Activated CD4-positive, alpha-beta T cell treated with anti-CD3 and anti-CD28 coated beads, Interleukin-2, Interleukin-4, amounts not matched to agents 100 ng/mL and 50 ng/mL, durations not matched to agents 16 hours and 8 hours (primary cell): ENCODE measurements at regions not wholly inside any gene's neighbourhood (a gene's known extent, or its start where the extent isn't known, plus 50 kb on each side); places are given as distances from the start of the nearest gene placed in this dataset.
"Not testable (repeated sequence)": the region's sequence is repeated elsewhere in the genome, so short reads cannot be mapped to it uniquely, and the experiment has no call there.

Experiments
- DNase-seq: peaks from one replicate; pipeline ENCODE4 v3.0.0-alpha.2; 2020; ENCODE audit warnings: low spot score

GRCh38 chr2:238521002-238521401 lies 94.3 kb downstream of the ASB1 start:
- DNase-seq: no peak

GRCh38 chr2:238521870-238522269 lies 95.1 kb downstream of the ASB1 start:
- DNase-seq: no peak

GRCh38 chr2:238523158-238524110 lies 96.7 kb downstream of the ASB1 start:
- DNase-seq: no peak

- DNase-seq: no peak
Measured at GRCh38 chr2:238524426-238524983, 97.8 kb downstream of the ASB1 start.

- no peak for DNase-seq
Measured at GRCh38 chr2:238525990-238526389, 99.3 kb downstream of the ASB1 start.

- no peak for DNase-seq
Measured at GRCh38 chr2:238527565-238527964, 100.8 kb downstream of the ASB1 start.

GRCh38 chr2:238528953-238529781 lies 102.4 kb downstream of the ASB1 start:
- DNase-seq: no peak

GRCh38 chr2:238531017-238531645 lies 104.4 kb downstream of the ASB1 start:
- DNase-seq: not testable (repeated sequence)

GRCh38 chr2:238543732-238544131 lies 117.0 kb downstream of the ASB1 start:
- not testable (repeated sequence) for DNase-seq

- no peak for DNase-seq
Measured at GRCh38 chr2:238548902-238549462, 122.3 kb downstream of the ASB1 start.

- no peak for DNase-seq
Measured at GRCh38 chr2:238549866-238550265, 123.1 kb downstream of the ASB1 start.

- DNase-seq: no peak
Measured at GRCh38 chr2:238551091-238551490, 124.4 kb downstream of the ASB1 start.

- DNase-seq: no peak
Measured at GRCh38 chr2:238552226-238552625, 125.5 kb downstream of the ASB1 start.

- no peak for DNase-seq
Measured at GRCh38 chr2:238553159-238553558, 126.4 kb downstream of the ASB1 start.

GRCh38 chr2:238554468-238555315 lies 128.0 kb downstream of the ASB1 start:
- DNase-seq: no peak

- DNase-seq: no peak
Measured at GRCh38 chr2:238555786-238556542, 129.2 kb downstream of the ASB1 start.

- DNase-seq: no peak
Measured at GRCh38 chr2:238557431-238557830, 130.7 kb downstream of the ASB1 start.

GRCh38 chr2:238557936-238558335 lies 131.2 kb downstream of the ASB1 start:
- no peak for DNase-seq

GRCh38 chr2:238558456-238559099 lies 131.9 kb downstream of the ASB1 start:
- DNase-seq: no peak

GRCh38 chr2:238560234-238560633 lies 133.5 kb downstream of the ASB1 start:
- DNase-seq: no peak
